ENCODE measurements at regions not wholly inside any gene's neighbourhood (a gene's known extent, or its start where the extent isn't known, plus 50 kb on each side); places are given as distances from the start of the nearest gene placed in this dataset.

DNA sequence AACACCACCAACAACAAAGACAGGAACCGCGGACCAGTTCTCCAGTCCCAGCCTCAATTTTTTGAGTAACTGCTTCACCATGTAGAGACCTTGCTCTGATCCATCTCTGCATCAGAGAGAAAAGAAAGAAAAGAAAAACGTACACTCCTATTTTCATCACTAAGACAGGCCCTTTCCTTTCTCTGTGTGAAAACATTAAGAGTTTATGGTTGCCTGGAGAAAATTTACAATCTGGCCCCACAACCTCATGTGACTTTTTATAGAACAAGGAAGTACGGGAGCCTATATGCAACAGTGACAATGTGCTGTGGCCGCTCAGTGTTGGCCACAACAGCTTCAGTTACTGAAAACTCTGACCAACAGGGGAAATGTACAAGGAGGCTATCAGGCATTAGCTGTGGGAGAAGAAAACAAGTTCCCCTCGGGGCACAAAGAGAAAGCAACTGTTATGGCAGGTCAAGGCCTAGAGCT lies 272.9 kb upstream of the PTGER4 start:
- no peaks in the 10 kb centered on the region for H3K36me3 ChIP-seq (ENCODE audit: insufficient read depth)
- peaks cover 2% of the 10 kb centered on the region for H3K4me1 ChIP-seq (ENCODE audit: insufficient read depth)
- H3K4me3 ChIP-seq (ENCODE audit: low read depth, low read length), result no peak overlapping the region
- peak overlapping the region; percentile 33 for H3K27ac ChIP-seq (ENCODE audit: low read depth)
- DNase-seq (ENCODE audit: extremely low spot score), result no peak
- 44% methylated on average over 6 of the region's 6 CpGs for WGBS

DNA sequence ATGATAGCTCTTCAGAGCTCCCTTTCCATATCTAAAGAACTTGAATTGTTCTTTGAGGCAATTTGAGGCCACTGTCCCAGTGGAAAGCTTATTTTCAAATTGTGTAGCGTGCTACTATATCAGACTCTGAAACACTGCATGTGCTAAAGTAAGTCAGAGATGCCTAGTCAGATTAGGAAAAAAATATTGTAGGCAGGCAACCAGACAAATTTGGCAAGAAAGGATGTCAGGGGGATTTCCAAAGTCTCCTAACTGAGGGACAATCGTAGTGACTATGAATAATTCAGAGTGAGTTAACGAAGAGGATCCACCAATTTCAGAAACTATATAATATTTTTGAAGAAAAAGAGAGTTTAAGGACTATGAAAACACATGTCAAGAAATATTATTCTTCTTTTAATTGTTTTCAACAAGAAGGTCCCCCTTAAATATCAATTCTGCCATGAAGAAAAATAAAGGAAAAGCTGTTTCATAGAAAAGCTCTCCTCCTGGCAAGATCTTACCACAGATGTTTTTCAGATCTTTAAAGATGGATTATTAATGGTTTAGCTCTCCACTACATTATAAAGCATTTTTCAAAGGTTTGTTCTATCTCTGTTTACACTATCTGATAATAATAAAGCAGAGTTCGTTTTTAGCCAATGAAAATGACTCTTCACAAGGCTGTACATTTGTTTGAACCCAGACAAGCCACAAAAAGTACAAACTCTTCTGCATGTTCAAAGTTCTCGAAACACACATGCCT lies 273.5 kb upstream of the PTGER4 start:
- Histone ChIP-seq H3K4me1 (ENCODE audit: insufficient read depth) (peaks cover 2% of the 10 kb centered on the region), H3K36me3 (ENCODE audit: insufficient read depth) (no peaks in the 10 kb centered on the region), H3K4me3 (ENCODE audit: low read depth, low read length) (no peak overlapping the region), H3K27ac (ENCODE audit: low read depth) (peak overlapping the region; percentile 38)
- DNase-seq (ENCODE audit: extremely low spot score), result no peak
- 34% methylated on average over 5 of the region's 5 CpGs for WGBS

DNA sequence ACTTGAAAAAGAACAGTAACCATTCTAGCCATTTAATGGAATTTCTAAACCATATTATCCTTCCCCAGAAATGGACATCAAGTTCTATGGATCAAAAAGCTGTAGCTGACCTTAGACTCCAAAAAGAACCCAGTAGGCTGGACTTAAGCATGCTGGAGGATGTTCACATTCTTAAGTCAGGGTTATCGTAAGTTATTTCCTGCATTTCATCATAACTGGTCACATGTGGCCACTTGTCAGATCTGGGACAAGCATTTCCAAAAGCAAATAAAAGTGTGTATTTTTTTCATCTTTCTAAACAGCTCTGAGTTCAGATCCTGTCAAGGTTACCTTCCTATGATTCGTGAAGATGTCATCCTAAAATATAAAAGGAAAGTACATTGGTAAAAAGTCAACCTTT lies 274.5 kb upstream of the PTGER4 start:
- H3K27ac ChIP-seq (ENCODE audit: low read depth), result peak overlapping the region; percentile 16
- no peak for DNase-seq (ENCODE audit: extremely low spot score)
- peaks cover 2% of the 10 kb centered on the region for H3K4me1 ChIP-seq (ENCODE audit: insufficient read depth)
- WGBS, result 57% methylated on average over 2 of the region's 2 CpGs
- H3K36me3 ChIP-seq (ENCODE audit: insufficient read depth), result no peaks in the 10 kb centered on the region
- H3K4me3 ChIP-seq (ENCODE audit: low read depth, low read length), result no peak overlapping the region

DNA sequence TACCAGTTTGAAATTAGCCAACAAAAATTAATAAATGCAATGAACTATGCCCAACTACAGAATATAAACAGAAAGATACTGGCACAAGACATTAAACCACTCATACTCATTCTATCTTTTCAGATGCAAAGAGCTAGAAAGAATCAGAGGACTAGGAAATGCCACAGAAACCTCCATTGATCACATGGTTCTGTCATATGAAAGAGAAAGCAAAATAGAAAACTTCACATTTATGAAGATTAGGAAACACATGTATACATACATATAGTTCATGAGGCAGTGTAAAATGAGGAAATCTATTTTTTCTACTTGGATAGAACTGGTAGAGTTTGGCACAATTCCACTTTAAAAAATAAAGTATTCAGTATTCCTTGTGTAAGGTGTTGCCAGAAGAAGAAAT lies 275.1 kb upstream of the PTGER4 start:
- Histone ChIP-seq H3K36me3 (ENCODE audit: insufficient read depth) (no peaks in the 10 kb centered on the region), H3K4me1 (ENCODE audit: insufficient read depth) (peaks cover 2% of the 10 kb centered on the region)

DNA sequence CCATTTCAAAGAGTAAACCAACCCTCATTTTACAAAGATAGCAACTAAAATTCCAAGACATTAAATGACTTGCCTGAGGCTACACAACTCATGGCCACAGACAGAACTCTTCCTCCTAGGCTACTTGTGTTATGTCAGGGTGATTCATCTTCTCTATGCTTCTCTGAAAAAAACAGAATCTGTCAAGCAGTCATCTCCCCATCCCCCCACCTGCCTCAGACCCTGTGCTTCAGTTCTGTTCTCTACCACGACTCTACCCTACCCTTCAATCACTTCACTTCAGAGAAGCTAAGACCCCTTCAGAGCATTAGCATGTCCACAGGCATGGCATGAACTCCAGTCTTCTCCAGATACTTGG lies 277.7 kb upstream of the PTGER4 start:
- WGBS, result 61% methylated on average over 1 of the region's 1 CpG
- Histone ChIP-seq H3K27ac (ENCODE audit: low read depth) (no peak overlapping the region), H3K4me1 (ENCODE audit: insufficient read depth) (no peaks in the 10 kb centered on the region), H3K36me3 (ENCODE audit: insufficient read depth) (no peaks in the 10 kb centered on the region), H3K4me3 (ENCODE audit: low read depth, low read length) (no peak overlapping the region)
- no peak for DNase-seq (ENCODE audit: extremely low spot score)

More for the DNA sequence above, 275.1 kb upstream of the PTGER4 start:
- no peak for DNase-seq (ENCODE audit: extremely low spot score)
- no peak overlapping the region for H3K4me3 ChIP-seq (ENCODE audit: low read depth, low read length)
- peak overlapping the region; percentile 34 for H3K27ac ChIP-seq (ENCODE audit: low read depth)

DNA sequence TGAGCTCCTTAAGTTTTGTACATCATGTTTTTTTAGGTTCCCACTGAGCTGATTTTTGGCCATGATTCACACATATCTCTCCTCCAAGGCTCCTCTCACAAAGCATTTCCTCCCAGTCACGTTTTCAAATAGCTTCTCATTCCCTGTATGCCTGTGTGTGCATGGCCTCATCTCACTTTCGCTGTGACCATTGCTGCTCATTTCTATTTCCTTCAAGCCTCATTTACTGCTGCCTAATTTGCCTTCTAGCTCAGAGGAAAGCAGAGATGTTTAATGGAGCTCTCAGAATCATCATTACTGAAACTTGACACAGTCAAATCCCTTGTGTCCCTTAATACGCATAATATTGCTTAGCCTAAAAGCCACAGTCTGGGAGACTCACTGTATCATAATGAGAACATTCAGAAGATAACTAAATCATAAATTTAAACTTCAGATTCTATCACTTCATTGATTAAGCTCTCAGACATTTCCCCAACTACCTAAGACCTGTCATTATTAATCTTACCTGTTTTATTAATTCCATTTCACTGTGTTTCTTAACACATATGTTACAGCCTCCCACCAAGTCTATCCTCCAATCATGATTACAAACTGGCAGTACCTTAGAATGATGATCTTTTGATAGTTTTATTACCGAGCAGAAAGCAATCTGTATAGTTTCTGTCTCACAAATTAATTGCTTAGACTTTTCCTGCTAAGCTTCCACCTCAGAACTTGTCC lies 278.3 kb upstream of the PTGER4 start:
- WGBS, result 70% methylated on average over 4 of the region's 4 CpGs
- no peaks in the 10 kb centered on the region for H3K4me1 ChIP-seq (ENCODE audit: insufficient read depth)
- no peak overlapping the region for H3K4me3 ChIP-seq (ENCODE audit: low read depth, low read length)
- DNase-seq (ENCODE audit: extremely low spot score), result no peak
- no peaks in the 10 kb centered on the region for H3K36me3 ChIP-seq (ENCODE audit: insufficient read depth)
- H3K27ac ChIP-seq (ENCODE audit: low read depth), result no peak overlapping the region

DNA sequence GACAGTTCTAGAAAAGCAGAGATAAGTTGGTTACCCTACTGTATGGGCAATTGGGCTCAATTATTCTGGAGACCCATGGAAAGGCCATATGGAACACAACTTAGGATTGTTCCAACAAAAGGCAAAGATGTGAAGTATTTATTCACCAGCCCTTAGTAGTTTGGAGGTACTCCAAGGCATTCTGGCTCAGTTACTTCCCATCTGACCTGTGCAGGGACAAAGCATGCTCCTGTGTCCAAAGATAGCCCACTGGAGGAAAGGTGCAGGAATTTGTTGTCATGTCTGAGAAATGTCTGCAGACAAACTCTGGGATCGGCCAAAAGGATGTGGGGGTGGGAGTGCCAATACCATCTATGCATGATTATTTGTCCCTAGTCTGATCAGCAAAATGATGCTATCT lies 279.5 kb upstream of the PTGER4 start:
- no peaks in the 10 kb centered on the region for H3K36me3 ChIP-seq (ENCODE audit: insufficient read depth)
- DNase-seq (ENCODE audit: extremely low spot score), result no peak
- H3K4me3 ChIP-seq (ENCODE audit: low read depth, low read length), result no peak overlapping the region
- H3K27ac ChIP-seq (ENCODE audit: low read depth), result no peak overlapping the region
- no peaks in the 10 kb centered on the region for H3K4me1 ChIP-seq (ENCODE audit: insufficient read depth)
- WGBS, result 86% methylated on average over 1 of the region's 1 CpG

DNA sequence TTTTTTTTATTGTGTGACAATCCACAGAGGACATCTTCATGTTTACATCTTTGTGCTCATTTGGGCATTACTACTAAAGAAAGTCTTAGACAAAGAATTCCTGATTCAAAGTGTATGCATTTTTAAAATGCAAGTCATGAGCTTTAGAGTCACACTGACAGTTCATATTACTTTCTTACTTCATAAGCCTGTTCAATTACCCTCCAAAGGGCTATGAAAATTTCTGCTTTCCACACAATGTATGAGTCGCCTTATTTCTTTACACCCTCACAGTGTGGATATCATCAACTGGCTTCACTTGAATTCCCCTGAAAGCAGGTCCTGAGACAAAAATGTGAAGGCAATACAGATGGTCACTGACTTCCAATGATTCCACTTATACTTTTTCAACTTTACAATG lies 280.4 kb upstream of the PTGER4 start:
- Histone ChIP-seq H3K27ac (ENCODE audit: low read depth) (no peak overlapping the region), H3K36me3 (ENCODE audit: insufficient read depth) (no peaks in the 10 kb centered on the region), H3K4me3 (ENCODE audit: low read depth, low read length) (no peak overlapping the region), H3K4me1 (ENCODE audit: insufficient read depth) (no peaks in the 10 kb centered on the region)
- 94% methylated on average over 1 of the region's 1 CpG for WGBS
- DNase-seq (ENCODE audit: extremely low spot score), result no peak

DNA sequence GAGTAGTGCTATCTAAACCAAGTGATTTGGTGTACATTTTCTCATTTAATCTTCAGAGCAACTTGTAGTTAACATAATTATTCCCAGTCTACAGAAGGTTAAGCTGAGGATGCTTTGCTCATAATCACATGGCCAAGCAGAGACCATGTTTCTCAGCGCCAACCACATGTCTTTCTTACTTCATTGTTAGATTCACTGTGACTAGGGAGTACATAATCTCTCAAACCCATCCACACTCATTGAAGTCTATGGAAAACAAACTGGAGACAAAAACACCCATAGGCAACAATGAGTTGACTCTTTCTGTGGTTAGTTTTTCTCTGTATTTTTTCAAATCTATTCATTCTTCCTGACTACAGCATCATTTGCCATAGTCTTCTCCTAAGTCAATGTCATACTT lies 281.7 kb upstream of the PTGER4 start:
- Histone ChIP-seq H3K4me1 (ENCODE audit: insufficient read depth) (no peaks in the 10 kb centered on the region), H3K4me3 (ENCODE audit: low read depth, low read length) (no peak overlapping the region), H3K27ac (ENCODE audit: low read depth) (no peak overlapping the region), H3K36me3 (ENCODE audit: insufficient read depth) (no peaks in the 10 kb centered on the region)
- DNase-seq (ENCODE audit: extremely low spot score), result no peak
- 91% methylated on average over 1 of the region's 1 CpG for WGBS

DNA sequence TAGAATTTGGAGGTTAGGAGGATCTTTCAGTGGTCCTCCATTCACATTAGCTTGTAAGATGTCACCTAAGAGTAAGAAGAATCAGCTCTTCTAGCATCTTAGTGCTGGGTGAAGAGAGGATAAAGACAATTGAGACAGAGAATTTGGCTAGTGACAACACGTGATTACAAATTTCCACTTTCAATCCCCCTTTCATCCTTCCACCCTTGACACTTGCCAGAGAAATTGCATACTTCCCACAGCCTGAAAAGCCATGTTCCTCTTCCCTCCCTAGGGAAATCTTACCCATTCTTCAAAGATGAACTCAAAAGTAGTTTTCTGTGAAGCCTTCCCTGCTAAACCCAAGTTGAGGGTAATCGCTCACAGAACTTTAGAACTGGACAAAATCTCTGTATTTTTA lies 282.6 kb upstream of the PTGER4 start:
- Histone ChIP-seq H3K4me1 (ENCODE audit: insufficient read depth) (no peaks in the 10 kb centered on the region), H3K27ac (ENCODE audit: low read depth) (no peak overlapping the region), H3K4me3 (ENCODE audit: low read depth, low read length) (no peak overlapping the region), H3K36me3 (ENCODE audit: insufficient read depth) (no peaks in the 10 kb centered on the region)
- DNase-seq (ENCODE audit: extremely low spot score), result no peak
- 81% methylated on average over 2 of the region's 2 CpGs for WGBS

DNA sequence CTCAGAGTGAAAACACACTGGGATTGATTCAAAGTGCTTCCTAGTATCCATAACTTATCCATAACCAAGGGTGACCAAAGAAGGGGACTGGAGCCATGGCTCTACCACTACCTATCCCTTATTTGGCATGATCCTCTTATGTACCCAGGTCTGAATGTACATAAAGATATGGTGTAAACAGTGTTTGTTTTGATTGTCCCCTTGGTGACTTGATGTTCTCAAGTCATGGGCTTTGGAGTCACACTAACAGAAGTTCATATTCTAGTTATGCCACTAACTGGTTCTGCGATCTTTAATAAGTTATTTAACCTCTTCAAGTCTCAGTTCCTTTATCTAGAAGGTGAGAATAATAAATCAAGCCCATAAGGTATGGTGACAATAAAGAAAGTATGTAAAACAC lies 283.4 kb upstream of the PTGER4 start:
- Histone ChIP-seq H3K27ac (ENCODE audit: low read depth) (no peak overlapping the region), H3K4me1 (ENCODE audit: insufficient read depth) (no peaks in the 10 kb centered on the region), H3K4me3 (ENCODE audit: low read depth, low read length) (no peak overlapping the region), H3K36me3 (ENCODE audit: insufficient read depth) (no peaks in the 10 kb centered on the region)
- WGBS, result 92% methylated on average over 1 of the region's 1 CpG
- DNase-seq (ENCODE audit: extremely low spot score), result no peak

DNA sequence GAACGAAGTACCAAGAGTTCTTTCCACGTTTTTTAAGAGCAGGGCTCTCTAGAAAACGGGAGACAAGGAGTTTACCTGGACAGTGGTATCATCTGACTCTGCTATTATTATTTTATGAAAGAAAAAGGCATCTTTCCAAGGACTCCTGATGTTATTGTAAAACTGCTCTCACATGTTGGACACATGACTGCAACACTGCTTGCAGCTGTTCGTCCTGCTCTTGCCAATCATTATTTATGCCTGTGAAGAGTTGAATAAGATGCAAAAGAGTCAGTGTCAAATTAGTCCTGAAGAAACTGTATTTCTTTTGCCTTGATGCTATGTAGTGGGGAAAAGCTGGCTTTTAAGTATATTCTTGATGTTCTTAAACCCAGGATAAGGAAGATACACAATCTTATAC lies 284.5 kb upstream of the PTGER4 start:
- no peaks in the 10 kb centered on the region for H3K4me1 ChIP-seq (ENCODE audit: insufficient read depth)
- DNase-seq (ENCODE audit: extremely low spot score), result no peak
- H3K36me3 ChIP-seq (ENCODE audit: insufficient read depth), result no peaks in the 10 kb centered on the region
- no peak overlapping the region for H3K27ac ChIP-seq (ENCODE audit: low read depth)
- no peak overlapping the region for H3K4me3 ChIP-seq (ENCODE audit: low read depth, low read length)
- 56% methylated on average over 4 of the region's 4 CpGs for WGBS

DNA sequence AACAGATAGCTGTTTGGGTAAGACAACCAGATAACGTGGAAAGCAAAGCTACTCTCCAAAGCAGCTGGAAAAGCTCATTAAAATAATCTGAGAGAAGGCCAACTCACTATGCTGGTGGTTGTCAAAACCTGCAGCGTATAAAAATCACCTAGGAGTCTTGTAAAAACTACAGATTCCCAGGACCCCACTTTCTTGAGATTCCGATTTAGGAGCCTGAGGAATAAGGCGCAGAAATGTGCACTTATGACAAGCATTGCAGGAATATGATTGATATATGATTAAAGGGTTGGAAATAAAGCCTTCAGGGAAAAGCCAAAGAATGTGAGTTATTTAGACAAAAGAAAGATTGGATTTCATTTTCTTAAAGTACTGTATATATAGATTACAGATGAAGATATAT lies 285.0 kb upstream of the PTGER4 start:
- no peak for DNase-seq (ENCODE audit: extremely low spot score)
- Histone ChIP-seq H3K4me1 (ENCODE audit: insufficient read depth) (no peaks in the 10 kb centered on the region), H3K27ac (ENCODE audit: low read depth) (no peak overlapping the region), H3K4me3 (ENCODE audit: low read depth, low read length) (no peak overlapping the region), H3K36me3 (ENCODE audit: insufficient read depth) (no peaks in the 10 kb centered on the region)
- 55% methylated on average over 4 of the region's 4 CpGs for WGBS

DNA sequence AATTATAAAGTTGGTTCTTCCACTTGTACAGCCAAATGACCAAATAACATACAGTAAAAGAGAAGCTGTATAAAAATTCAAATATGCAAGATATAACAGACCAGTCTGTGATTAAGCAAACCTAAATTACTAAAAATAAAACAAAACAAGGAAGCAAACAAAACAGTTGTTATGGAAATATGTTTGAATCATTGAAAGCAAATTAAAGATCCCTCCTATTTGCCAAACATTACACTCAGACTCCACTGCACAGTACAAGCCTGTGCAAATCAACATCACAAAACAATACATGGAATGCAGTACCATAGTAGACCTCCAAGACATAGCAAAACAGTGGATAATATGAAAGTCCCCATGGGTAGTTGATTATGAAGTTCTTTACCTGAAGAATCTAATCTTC lies 288.1 kb upstream of the PTGER4 start:
- DNase-seq (ENCODE audit: extremely low spot score), result no peak
- no peaks in the 10 kb centered on the region for H3K4me1 ChIP-seq (ENCODE audit: insufficient read depth)
- no peaks in the 10 kb centered on the region for H3K36me3 ChIP-seq (ENCODE audit: insufficient read depth)
- no peak overlapping the region for H3K4me3 ChIP-seq (ENCODE audit: low read depth, low read length)
- H3K27ac ChIP-seq (ENCODE audit: low read depth), result no peak overlapping the region
